ENCODE measurements at regions not wholly inside any gene's neighbourhood (a gene's known extent, or its start where the extent isn't known, plus 50 kb on each side); places are given as distances from the start of the nearest gene placed in this dataset.

DNA sequence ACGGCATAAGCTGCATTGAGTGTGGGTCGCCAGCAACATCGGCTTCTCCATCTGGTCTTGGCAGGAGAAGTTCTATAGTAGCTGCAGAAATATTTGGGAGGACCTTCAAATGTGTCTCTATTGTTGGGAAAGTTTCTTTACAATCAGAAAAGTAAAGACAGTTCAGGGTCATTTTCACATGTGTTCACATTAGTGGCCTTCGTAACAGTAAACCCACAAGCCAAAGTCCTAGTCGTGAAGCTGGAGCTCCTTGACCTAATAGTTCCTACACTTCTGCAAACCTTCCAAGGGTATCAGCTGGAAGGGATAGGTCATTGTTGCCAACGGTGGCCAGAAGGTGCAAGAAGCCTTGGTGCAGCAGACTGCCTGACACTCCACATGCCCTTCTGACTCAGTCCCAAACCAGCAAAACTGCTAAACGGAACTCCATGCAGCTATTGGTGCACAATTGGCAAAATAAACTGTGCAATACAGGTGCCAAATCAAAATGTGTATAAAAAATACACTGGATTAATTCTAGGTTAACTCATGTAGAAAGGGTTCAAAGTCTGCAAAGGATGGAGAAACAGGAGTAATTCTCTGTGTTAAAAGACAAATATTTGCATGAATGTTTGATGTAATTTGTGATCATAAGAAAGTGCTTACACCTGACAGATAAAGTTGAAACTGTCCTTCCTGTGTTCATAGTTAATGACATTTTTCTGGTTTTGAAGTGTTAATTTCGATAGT lies 102.8 kb upstream of the EGFR start:
- TF ChIP-seq, protein P1, sequence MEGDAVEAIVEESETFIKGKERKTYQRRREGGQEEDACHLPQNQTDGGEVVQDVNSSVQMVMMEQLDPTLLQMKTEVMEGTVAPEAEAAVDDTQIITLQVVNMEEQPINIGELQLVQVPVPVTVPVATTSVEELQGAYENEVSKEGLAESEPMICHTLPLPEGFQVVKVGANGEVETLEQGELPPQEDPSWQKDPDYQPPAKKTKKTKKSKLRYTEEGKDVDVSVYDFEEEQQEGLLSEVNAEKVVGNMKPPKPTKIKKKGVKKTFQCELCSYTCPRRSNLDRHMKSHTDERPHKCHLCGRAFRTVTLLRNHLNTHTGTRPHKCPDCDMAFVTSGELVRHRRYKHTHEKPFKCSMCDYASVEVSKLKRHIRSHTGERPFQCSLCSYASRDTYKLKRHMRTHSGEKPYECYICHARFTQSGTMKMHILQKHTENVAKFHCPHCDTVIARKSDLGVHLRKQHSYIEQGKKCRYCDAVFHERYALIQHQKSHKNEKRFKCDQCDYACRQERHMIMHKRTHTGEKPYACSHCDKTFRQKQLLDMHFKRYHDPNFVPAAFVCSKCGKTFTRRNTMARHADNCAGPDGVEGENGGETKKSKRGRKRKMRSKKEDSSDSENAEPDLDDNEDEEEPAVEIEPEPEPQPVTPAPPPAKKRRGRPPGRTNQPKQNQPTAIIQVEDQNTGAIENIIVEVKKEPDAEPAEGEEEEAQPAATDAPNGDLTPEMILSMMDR (IDR thresholded peaks at IDR 0.05): no peak

DNA sequence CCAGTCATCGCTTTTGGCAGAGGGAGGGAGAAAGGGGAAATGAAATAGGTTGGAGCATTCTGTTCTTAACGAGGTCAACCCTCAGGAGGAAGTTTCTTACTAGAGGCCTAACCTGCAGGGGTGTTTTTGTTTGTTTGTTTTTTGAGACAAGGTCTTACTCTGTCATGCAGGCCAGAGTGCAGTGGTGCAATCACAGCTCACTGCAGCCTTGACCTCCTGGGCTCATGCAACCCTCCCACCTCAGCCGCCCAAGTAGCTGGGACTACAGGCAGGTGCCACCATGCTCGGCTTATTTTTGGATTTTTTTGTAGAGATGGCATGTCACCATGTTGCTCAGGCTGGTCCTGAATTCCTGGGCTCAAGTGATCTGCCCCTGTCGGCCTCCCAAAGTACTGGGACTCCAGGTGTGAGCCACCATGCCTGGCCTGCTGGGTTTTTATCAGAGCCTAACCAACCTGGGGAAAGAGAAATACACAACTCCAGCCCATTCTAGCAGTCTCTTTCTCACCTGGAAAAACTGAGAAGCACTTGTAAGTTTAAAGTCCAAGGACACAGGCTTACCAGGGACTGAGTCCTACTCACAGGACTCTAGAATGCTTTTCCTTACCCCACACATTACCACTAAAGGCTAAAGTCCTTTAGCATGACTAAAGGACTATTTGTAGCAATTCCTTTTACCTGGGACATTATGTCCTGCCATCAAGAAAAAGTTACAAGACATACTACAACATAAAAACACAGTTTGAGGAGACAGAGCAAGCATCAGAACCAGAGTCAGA lies 101.0 kb upstream of the EGFR start:
- TF ChIP-seq, protein P1 (IDR thresholded peaks at IDR 0.05): no peak

DNA sequence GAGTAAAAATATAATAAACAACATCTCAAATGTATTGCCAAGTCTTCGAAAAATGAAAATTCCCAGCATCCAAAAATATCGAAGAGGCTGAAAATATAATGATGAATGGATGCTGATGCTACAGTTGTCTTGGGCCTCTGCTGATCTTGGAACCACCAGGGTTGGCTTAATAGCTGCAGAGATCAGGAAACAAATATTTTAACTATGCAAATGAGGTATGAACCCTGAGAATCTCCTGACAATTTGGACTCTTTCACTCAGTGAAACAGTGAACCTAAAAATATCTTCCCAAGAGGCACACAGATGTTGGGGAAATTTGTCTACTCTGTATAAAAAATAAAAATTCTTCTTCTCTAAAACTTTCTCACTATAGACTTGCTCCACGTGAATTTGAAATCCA lies 97.7 kb upstream of the EGFR start:
- TF ChIP-seq, protein P1 (IDR thresholded peaks at IDR 0.05): no peak

DNA sequence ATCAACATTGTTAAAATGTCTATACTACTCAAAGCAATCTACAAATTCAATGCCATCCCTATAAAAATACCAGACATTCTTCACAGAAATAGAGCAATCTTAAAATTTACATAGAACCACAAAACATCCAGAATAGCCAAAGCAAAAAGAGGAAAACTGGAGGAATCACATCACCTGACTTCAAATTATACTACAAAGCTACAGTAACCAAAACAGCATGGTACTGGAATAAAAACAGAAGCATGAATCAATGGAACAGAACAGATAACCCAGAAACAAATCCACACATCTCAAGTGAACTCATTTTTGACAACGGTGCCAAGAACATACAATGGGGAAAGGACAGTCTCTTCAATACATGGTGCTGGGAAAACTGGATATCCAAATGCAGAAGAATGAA lies 87.3 kb upstream of the EGFR start:
- TF ChIP-seq, protein P1 (IDR thresholded peaks at IDR 0.05): no peak

DNA sequence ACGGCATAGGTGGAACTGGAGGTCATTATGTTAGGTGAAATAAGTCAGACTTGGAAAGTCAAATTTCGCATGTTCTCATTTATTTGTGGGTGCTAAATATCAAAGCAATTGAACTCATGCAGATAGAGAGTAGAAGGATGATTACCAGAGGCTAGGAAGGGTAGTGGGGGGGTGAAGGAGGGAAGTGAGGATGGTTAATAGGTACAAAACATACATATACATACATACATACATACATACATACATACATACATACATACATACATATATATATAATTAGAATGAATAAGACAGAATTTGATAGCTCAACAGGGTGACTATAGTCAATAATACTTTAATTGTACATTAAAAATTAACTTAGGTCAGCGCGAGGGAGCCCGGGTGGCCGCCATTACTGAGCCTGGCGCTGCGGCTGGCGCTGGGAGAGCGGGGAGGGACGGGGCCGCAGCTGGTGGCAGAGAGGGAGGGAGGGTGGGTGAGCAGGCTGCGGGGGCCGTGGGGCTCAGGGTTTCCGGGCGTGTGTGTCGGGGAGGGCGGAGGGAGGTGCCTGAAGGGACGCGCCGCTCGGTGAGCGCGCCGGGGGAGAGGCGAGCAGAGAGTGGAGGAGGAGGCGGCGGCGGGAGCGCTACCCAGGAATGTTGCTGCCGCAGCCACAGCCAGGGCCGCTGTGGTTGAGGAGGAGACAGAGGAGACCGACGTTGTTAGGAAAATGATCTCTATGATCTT lies 85.8 kb upstream of the EGFR start:
- TF ChIP-seq, protein P1 (IDR thresholded peaks at IDR 0.05): no peak

DNA sequence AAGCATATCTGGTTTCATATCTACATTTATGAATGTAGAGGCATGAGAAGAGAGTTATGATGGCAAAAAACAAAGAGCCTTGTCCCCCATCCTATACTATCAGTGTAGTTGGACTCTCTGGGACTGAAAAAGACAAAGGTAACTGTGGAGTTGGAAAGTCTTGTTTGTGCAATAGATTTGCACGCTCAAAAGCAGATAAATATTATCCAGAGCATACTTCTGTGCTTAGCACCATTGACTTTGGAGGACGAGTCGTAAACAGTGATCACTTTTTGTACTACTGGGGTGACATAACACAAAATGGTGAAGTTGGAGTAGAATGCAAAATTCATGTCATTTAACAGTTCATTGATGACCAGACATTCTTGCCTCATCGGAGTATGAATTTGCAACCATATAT lies 85.2 kb upstream of the EGFR start:
- TF ChIP-seq, protein P1 (IDR thresholded peaks at IDR 0.05): no peak

DNA sequence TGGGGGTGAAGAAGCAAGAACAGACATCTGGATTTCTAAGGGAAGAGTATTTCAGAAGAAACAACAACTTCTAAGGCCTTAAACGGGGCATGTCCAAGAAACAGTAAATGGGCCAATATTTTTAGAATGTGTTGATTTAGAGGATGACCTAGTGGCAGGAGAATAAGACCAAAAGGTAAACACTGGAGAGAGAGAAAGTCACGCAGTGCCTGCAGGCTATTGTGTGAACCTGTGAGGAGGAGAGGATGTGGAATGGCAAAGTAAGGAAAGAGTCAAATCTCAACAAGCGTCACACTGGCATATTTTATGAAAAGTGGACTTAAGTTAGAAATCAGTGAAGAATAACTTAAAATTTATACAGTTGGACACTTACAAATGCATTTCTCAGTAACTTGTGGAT lies 78.1 kb upstream of the EGFR start:
- TF ChIP-seq, protein P1 (IDR thresholded peaks at IDR 0.05): no peak

All from LNCAP (cell line).